ENCODE measurements at regions not wholly inside any gene's neighbourhood (a gene's known extent, or its start where the extent isn't known, plus 50 kb on each side); places are given as distances from the start of the nearest gene placed in this dataset.
"Not testable (repeated sequence)": the region's sequence is repeated elsewhere in the genome, so short reads cannot be mapped to it uniquely, and the experiment has no call there.

GRCh38 chrX:97907791-97908190, 1024.1 kb downstream of the RPA4 start:
- Histone ChIP-seq H3K9me3 (no peaks in the 10 kb centered on the region), H3K27ac (replicated peaks in 1 of 4) (no peak overlapping the region), H3K4me1 (no peaks in the 10 kb centered on the region), H3K4me3 (no peak overlapping the region), H3K27me3 (no peaks in the 10 kb centered on the region), H3K36me3 (no peaks in the 10 kb centered on the region)
- TF ChIP-seq EP300 (IDR thresholded peaks at IDR 0.05) (no peak), POLR2AphosphoS5 (IDR thresholded peaks at IDR 0.05) (no peak), POLR2A (IDR thresholded peaks at IDR 0.05; ENCODE audit: low read depth) (no peak), CTCF (IDR thresholded peaks at IDR 0.05) (no peak)
- 91% methylated on average over 1 of the region's 1 CpG for WGBS
- no peak for DNase-seq (ENCODE audit: extremely low spot score)
- intact Hi-C loops (cut with DNase I), result no loop called here

GRCh38 chrX:97909245-97909644, 1025.5 kb downstream of the RPA4 start:
- H3K4me3 ChIP-seq, result no peak overlapping the region
- no peaks in the 10 kb centered on the region for H3K36me3 ChIP-seq
- WGBS, result 76% methylated on average over 3 of the region's 3 CpGs
- no peak for TF ChIP-seq EP300 (IDR thresholded peaks at IDR 0.05)
- TF ChIP-seq POLR2A (IDR thresholded peaks at IDR 0.05; ENCODE audit: low read depth), result no peak
- TF ChIP-seq CTCF (IDR thresholded peaks at IDR 0.05), result no peak
- no peak for TF ChIP-seq POLR2AphosphoS5 (IDR thresholded peaks at IDR 0.05)
- H3K27me3 ChIP-seq, result no peaks in the 10 kb centered on the region
- no peaks in the 10 kb centered on the region for H3K9me3 ChIP-seq
- H3K4me1 ChIP-seq, result no peaks in the 10 kb centered on the region
- intact Hi-C loops (cut with DNase I), result no loop called here
- H3K27ac ChIP-seq (replicated peaks in 1 of 4), result no peak overlapping the region
- DNase-seq (ENCODE audit: extremely low spot score), result no peak

- intact Hi-C loops (cut with DNase I); H3K27ac ChIP-seq (replicated peaks in 1 of 4); H3K9me3 ChIP-seq; DNase-seq (ENCODE audit: extremely low spot score); H3K4me3 ChIP-seq; H3K36me3 ChIP-seq; H3K4me1 ChIP-seq; H3K27me3 ChIP-seq: not testable (repeated sequence)
- WGBS, result 90% methylated on average over 10 of the region's 10 CpGs
Measured at GRCh38 chrX:97915390-97915789, 1031.7 kb downstream of the RPA4 start.

- H3K27ac ChIP-seq (replicated peaks in 1 of 4); H3K36me3 ChIP-seq; H3K27me3 ChIP-seq; DNase-seq (ENCODE audit: extremely low spot score); H3K4me1 ChIP-seq; H3K9me3 ChIP-seq; intact Hi-C loops (cut with DNase I); H3K4me3 ChIP-seq: not testable (repeated sequence)
- WGBS, result 91% methylated on average over 8 of the region's 8 CpGs
Measured at GRCh38 chrX:97921223-97921622, 1037.5 kb downstream of the RPA4 start.

GRCh38 chrX:97931586-97931985, 1047.9 kb downstream of the RPA4 start:
- WGBS, result 73% methylated on average over 2 of the region's 2 CpGs
- TF ChIP-seq POLR2A (IDR thresholded peaks at IDR 0.05; ENCODE audit: low read depth) (no peak), EP300 (IDR thresholded peaks at IDR 0.05) (no peak), POLR2AphosphoS5 (IDR thresholded peaks at IDR 0.05) (no peak)
- H3K27ac ChIP-seq (replicated peaks in 1 of 4), result no peak overlapping the region
- no peak for DNase-seq (ENCODE audit: extremely low spot score)
- no peaks in the 10 kb centered on the region for H3K27me3 ChIP-seq
- H3K36me3 ChIP-seq, result no peaks in the 10 kb centered on the region
- no peak overlapping the region for H3K4me3 ChIP-seq
- no peaks in the 10 kb centered on the region for H3K4me1 ChIP-seq
- intact Hi-C loops (cut with DNase I), result no loop called here
- H3K9me3 ChIP-seq, result no peaks in the 10 kb centered on the region

GRCh38 chrX:97936296-97936695, 1052.6 kb downstream of the RPA4 start:
- H3K9me3 ChIP-seq, result no peaks in the 10 kb centered on the region
- intact Hi-C loops (cut with DNase I), result no loop called here
- no peaks in the 10 kb centered on the region for H3K27me3 ChIP-seq
- H3K4me3 ChIP-seq, result no peak overlapping the region
- H3K27ac ChIP-seq (replicated peaks in 1 of 4), result no peak overlapping the region
- no peaks in the 10 kb centered on the region for H3K4me1 ChIP-seq
- 72% methylated on average over 1 of the region's 1 CpG for WGBS
- no peaks in the 10 kb centered on the region for H3K36me3 ChIP-seq
- no peak for TF ChIP-seq EP300 (IDR thresholded peaks at IDR 0.05)
- no peak for TF ChIP-seq POLR2A (IDR thresholded peaks at IDR 0.05; ENCODE audit: low read depth)
- no peak for TF ChIP-seq POLR2AphosphoS5 (IDR thresholded peaks at IDR 0.05)
- no peak for TF ChIP-seq CTCF (IDR thresholded peaks at IDR 0.05)
- no peak for DNase-seq (ENCODE audit: extremely low spot score)

Data from esophagus muscularis mucosa (tissue), 4 donors.